ENCODE measurements at regions not wholly inside any gene's neighbourhood (a gene's known extent, or its start where the extent isn't known, plus 50 kb on each side); places are given as distances from the start of the nearest gene placed in this dataset.

GRCh38 chr2:234655706-234656105 lies 158.8 kb upstream of the ARL4C start:
- no peak for DNase-seq (ENCODE audit: low read depth in 2 of 3, low spot score in 2 of 3)

DNA sequence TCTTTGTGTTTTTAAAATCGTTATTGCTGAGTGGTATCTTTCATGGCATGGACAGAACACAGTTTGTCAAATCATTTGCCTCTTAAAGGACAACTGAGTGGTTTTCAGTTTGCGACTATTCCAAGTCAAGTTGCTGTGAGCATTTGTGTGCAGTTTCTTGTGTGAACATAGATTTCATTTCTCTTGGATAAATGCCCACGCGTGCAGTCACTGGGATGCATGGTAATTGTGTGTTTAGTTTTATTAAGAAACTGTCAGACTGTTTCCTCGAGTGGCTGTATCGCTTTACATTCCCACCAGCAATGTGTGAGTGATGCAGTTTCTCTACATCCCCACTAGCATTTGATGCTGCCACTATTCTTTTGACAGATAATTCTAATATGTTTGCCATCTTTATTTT lies 154.0 kb upstream of the ARL4C start:
- no peak for DNase-seq (ENCODE audit: low read depth in 2 of 3, low spot score in 2 of 3)

DNA sequence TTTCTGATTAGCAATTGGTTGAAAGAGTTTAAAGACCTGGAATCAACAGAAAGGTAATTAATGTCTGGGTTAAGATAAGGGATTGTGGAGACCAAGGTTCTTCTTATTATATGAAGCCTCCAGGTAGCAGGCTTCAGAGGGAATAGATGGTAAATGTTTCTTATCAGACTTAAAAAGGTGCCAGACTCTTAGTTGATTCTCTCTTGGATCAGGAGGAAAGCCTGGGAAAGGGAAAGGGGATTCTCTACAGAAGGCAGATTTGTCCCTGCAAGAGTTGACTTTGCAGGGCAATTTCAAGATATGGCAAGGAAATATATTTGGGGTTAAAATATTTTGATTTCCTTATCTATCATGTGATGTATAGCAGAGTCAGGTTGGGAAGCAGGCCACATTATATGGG lies 153.1 kb upstream of the ARL4C start:
- DNase-seq (ENCODE audit: low read depth in 2 of 3, low spot score in 2 of 3): no peak

DNA sequence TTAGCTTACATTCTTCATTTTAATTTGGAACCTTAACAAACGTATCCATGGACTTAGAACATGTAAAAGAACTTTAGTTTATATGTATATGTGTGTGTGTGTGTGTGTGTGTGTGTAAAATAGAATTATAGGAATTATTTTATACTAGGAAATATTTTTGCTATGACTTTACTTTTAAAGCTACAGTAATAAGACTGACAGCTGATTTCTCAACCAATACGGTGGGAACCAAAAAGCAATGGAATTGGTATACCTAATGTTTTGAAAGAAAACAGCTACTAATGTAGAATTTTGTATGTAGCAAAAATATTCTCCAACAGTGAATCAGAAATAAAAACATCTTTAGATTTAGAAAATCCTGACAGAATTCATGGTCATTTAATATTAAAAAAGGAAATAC lies 146.5 kb upstream of the ARL4C start:
- DNase-seq (ENCODE audit: low read depth in 2 of 3, low spot score in 2 of 3): no peak

DNA sequence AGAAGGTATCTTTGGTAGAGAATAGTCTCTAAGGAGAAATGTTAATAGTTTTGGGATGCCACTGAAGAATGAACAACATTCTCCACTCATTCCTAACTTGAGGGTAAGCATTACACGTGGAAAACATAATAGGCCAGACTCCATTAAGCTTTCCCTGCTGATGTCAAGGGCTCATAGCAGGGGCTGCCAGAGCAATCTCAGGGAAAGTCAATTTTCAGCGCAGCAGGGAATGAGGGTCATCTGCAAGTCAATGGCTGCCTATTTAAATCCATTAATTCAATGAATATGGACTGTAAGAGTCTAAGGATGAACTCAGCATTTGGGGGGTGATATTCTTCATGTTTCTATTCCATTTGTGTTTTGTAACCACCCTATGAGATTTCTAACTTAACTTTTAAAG lies 144.2 kb upstream of the ARL4C start:
- no peak for DNase-seq (ENCODE audit: low read depth in 2 of 3, low spot score in 2 of 3)

DNA sequence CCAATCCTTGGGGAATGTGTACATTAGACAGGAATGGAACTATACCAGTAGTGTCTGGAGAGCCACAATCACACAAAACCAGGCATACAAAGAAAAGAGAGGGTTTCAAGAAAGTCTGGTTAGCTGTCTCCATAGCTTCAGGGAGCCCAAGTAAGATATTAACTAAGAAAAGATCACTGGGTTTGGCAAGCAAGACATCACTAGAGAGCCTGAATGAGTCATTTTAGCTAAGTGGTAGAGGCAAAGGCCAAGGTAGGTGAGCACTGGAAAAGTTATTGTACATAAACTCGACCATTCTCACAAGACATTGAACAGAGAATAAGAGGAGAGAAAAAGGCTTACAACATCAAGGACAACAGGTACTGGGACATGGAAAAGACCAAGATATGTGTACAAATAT lies 143.8 kb upstream of the ARL4C start:
- no peak for DNase-seq (ENCODE audit: low read depth in 2 of 3, low spot score in 2 of 3)

DNA sequence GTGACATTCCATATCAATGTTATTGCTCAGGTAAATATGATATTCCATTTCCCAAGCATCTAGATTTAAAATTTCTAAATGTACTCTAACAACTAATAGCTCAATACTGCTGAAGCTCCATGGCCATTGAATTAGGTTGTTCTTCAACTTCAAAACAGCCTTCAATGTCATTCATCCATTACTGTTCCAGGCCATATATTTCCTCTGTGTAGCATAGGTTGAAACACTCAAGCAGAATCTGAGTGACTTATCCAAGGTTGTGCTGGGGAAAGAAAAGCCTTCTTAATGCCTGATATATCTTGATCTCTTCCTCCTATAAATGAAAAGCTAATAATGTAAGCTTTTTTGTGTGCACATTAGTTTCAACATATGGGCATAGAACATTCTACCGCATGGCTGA lies 142.1 kb upstream of the ARL4C start:
- DNase-seq (ENCODE audit: low read depth in 2 of 3, low spot score in 2 of 3): no peak

DNA sequence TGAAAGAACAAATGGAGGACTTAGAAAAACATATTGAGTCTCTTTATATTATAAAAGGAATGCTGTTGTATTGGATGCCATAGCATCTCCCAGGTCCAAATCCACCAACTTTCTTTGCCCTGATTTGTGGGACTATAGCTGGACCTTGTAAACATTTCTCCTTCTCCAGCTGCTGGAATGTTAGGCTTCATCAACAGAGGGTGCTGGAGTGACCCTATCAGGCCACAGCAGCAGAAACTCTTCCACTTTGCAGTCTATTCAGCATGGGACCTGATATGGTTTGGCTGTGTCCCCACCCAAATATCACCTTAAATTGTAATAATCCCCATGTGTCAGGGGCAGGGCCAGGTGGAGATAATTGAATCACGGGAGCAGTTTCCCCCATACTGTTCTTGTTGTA lies 138.4 kb upstream of the ARL4C start:
- no peak for DNase-seq (ENCODE audit: low read depth in 2 of 3, low spot score in 2 of 3)

GRCh38 chr2:234633581-234634230 lies 136.8 kb upstream of the ARL4C start:
- no peak for DNase-seq (ENCODE audit: low read depth in 2 of 3, low spot score in 2 of 3)

DNA sequence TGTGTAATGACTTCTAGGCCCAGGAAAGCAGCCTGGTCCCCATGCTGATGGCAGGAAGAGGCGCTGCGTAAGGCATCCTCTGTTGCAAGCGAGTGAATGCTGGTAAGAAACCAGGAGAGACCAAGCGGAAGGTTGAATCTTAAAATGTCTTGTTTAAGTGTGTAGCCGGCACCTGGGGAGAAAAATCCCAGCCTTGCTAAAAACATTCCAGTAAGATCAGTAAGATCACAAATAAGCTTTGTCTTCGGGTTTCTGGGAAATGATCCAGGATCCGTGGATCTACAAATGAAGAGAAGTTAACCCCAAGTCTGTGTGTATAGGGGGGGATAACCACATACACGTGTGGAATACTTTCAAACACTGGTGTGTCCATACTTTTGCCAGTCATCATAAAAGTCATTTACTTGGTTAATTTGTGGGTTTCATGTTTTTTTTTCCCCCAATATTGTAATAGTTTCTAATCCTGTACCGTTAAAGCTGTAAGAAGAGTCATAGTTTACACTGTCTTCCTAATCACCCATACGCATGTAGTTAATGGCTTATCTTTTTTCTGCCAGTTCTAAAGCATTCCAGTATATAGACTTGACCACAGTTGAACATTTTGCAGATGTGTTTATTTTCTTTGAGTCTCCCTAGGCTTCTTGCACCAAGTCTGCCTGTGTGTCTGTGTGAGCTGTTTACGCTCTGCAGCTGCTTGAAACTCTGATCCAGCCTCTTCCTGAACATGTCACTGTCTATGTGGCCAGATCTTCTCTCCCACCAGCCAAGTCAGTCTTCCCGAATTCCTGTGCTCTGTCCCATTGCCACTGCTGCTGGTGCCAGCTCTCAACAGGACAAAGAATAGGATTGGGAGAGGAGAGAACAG lies 135.9 kb upstream of the ARL4C start:
- DNase-seq (ENCODE audit: low read depth in 2 of 3, low spot score in 2 of 3): no peak

DNA sequence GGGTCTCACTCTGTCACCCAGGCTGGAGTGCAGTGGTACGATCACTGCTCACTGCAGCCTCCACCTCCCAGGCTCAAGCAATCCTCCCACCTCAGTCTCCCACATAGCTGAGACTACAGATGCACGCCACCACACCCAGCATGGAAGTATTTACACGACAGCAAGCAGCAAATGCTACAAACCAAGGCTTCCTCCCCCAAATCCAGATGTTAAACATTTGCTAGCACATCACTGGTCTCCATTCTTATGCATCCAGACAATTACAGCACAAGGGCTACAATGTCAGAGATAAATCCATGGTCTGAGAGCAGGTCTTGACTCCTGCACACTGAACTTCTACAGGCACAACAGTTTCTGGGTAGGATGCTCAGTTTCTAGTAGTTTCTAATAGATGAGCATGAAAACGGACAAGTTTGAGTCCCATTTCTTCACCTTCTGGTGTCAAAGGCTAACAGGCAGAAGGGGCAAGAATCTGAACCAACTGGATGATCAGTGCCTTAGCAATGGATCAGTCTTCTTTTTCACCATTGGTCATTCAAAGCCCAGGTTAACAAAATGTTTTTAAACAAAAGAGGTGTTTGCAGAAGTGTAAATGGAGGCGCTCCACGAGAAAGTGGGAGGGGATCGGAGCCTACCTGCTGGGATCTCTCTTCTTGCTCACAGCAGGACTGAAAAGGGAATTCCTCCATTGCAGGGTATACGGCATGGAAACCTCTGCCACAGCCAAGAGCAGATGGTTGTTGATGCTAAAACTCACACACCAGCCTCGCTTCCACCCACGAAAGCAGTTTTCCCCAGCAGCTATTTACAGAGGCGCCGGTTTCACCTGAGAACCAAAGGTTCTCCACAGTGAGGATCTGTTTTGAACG lies 135.0 kb upstream of the ARL4C start:
- no peak for DNase-seq (ENCODE audit: low read depth in 2 of 3, low spot score in 2 of 3)

- no peak for DNase-seq (ENCODE audit: low read depth in 2 of 3, low spot score in 2 of 3)
Measured at GRCh38 chr2:234630801-234631261, 133.9 kb upstream of the ARL4C start.

DNA sequence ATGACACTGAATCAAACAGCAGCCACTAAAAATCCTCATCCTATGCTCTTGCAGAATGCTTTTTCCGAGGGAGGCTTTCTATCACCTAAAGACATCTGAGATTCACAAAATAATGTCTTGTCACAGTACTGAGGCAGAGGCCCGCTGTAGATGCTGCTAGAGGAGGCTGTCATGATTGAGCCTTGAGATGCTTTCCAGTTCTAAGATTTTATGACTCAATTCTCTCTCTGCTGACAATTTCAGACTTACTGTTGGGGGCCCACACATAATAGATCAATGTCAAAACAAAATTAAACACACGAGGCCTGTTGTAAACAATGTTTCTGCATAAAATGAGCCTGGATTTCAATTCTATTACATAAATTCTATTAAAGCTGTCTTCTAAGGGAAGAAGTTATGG lies 132.7 kb upstream of the ARL4C start:
- no peak for DNase-seq (ENCODE audit: low read depth in 2 of 3, low spot score in 2 of 3)

DNA sequence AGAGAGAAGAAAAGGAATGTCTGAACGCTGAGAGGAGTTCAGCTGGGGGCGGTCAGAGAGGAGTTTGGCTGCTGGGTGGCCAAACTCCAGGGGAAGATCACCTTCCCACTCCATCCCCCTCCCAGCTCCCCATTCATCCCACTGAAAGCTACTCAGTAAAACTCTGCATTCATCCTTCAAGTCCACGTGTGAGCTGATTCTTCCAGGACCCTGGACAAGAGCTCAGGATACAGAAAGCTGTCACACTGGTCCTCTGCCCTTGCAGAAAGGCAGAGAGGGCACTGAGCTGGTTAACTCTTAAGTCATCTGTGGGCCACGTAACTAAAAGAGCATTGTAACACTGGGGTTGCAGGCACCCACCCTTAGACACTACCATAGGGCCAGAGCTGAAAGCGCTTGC lies 132.1 kb upstream of the ARL4C start:
- no peak for DNase-seq (ENCODE audit: low read depth in 2 of 3, low spot score in 2 of 3)

DNA sequence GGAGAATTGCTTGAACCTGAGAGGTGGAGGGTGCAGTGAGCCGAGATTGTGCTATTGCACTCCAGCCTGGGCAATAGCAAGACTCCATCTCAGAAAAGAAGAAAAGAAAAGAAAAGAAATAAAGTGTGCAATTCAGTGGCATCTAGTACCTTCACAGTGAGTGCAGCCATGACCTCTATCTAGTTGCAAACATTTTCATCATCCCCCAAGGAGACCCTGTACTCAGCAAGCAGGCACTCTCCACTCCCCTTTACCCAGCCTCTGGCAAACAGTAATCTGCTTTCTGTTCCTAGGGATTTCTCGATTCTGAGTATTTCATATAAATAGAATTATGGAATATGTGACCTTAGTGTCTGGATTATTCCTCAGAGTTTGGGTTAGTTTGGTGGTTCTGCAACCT lies 130.4 kb upstream of the ARL4C start:
- no peak for DNase-seq (ENCODE audit: low read depth in 2 of 3, low spot score in 2 of 3)

DNA sequence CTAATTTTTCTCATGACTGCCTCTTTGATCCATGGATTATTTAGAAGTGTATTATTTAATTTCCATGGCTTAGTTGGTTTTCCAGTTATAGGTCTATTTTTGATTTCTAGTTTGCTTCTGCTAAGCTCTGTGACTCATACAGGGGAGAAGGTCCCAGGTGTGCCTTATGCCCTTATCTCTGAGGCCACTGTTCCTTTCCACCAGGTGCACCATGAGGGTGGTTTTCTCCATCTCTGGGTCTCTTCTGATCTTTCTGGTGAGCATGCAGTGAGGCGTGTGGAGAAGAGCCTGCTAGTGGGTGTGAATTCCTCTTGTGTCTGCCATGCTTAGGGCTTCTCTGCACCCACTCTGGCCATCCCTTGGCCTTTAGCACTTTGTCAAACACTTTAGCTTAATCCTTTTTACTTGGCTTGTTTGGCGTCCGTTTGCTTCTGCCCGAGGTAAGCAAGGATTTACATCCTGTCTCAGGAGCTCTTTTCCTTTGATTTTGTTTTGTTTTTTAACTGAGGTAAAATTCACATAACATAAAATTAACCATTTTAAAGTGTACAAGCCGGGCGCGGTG lies 129.8 kb upstream of the ARL4C start:
- no peak for DNase-seq (ENCODE audit: low read depth in 2 of 3, low spot score in 2 of 3)

DNA sequence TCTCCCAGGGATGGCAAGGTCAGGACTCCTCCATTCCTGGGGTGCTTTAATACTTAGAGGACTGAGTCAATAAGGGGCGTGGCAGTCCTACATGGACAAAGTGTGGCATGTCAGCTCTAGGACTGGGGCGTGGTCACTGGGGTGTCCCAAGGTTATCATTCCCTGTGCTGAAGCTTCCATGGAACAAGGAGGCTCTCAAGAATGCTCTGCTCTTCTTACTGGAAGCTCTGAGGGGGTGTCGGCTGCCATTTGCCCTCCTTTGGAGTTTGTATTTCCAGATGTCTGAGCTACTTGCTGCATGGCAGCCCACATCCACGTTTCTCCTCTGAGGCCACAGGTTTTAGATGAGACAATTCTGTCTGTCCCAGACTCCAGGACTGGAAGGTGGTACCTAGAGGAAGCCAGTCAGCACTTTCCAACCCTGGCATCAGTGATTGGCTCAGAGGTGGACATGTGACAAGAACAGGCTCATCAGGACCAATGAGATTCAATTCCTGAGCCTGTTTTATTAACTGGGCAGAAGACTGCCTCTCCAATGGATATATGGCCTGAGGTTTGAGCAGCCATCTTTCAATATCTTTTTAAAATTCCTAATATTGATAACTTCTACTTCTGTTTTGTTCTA lies 128.9 kb upstream of the ARL4C start:
- DNase-seq (ENCODE audit: low read depth in 2 of 3, low spot score in 2 of 3): no peak

- DNase-seq (ENCODE audit: low read depth in 2 of 3, low spot score in 2 of 3): no peak
Measured at GRCh38 chr2:234623521-234623991, 126.7 kb upstream of the ARL4C start.

DNA sequence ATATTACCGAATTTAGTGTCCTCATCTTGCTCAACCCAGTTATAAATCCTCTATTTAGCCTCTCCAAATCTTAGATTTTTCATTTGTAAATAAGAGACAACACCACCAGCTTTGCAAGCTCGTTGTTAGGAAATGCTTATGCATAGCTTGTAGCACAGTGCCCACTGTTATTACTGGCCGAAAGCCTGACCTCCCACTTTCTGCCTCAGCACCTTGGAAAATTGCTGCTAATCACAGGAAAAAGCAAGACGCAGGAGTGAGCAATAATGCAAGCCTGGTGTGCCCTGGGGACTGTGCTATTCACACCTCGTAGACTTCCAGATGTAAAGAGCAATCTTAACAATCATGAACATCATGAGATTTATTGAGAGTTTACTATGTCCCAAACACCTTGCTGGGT lies 124.2 kb upstream of the ARL4C start:
- no peak for DNase-seq (ENCODE audit: low read depth in 2 of 3, low spot score in 2 of 3)

DNA sequence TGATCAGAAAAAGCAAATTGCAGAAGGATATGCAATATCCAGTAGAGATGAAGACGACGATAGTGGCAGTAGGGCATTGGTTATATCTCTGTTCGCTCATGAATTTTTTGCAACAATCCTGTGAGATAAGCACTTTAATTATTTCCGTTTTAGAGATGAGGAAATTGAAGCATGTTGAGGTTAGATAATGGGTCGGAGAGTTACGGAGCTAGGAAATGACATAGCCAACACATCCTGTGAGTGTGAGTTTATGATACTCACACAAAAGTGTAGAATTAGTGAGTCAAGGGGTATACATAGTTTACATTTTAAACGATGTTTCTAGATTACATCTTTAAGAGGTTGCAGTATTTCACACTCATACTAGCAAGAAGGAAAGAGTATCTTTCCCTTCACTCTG lies 123.1 kb upstream of the ARL4C start:
- no peak for DNase-seq (ENCODE audit: low read depth in 2 of 3, low spot score in 2 of 3)

Measured in activated CD8-positive, alpha-beta memory T cell treated with anti-CD3 and anti-CD28 coated beads for 48 hours (primary cell).